ENCODE measurements at regions not wholly inside any gene's neighbourhood (a gene's known extent, or its start where the extent isn't known, plus 50 kb on each side); places are given as distances from the start of the nearest gene placed in this dataset.

DNA sequence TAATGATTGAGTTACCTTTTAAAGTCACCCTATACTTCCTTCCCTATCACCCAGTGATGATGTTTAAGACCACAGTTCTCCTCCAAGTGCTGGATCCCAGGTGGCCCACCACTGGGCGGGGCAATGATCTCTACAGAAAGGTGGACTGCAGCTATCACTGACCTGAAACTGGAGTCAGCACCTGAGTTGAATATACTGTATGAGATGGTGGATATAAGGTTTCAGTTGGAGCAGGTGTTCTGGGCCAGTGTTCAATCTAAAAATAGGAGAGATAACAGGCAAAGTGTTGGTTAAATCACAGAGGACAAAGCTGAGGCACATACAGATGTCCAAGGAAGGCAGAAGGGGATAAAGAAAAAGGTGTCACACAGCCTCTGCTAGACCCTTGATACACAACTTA lies 96.6 kb downstream of the SIPA1L2 start:
- no peak for DNase-seq
- H3K36me3 ChIP-seq, result peaks cover 0 to 20% (median 0%) of the 10 kb centered on the region in 3 donors
- no peaks in the 10 kb centered on the region for H3K27me3 ChIP-seq
- H3K27ac ChIP-seq, result no peak overlapping the region
- TF ChIP-seq POLR2A (IDR thresholded peaks at IDR 0.05), result no peak
- TF ChIP-seq, protein P1, sequence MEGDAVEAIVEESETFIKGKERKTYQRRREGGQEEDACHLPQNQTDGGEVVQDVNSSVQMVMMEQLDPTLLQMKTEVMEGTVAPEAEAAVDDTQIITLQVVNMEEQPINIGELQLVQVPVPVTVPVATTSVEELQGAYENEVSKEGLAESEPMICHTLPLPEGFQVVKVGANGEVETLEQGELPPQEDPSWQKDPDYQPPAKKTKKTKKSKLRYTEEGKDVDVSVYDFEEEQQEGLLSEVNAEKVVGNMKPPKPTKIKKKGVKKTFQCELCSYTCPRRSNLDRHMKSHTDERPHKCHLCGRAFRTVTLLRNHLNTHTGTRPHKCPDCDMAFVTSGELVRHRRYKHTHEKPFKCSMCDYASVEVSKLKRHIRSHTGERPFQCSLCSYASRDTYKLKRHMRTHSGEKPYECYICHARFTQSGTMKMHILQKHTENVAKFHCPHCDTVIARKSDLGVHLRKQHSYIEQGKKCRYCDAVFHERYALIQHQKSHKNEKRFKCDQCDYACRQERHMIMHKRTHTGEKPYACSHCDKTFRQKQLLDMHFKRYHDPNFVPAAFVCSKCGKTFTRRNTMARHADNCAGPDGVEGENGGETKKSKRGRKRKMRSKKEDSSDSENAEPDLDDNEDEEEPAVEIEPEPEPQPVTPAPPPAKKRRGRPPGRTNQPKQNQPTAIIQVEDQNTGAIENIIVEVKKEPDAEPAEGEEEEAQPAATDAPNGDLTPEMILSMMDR (IDR thresholded peaks at IDR 0.05), result no peak
- WGBS, 2 donors, result 100% methylated on average over 1 of the region's 1 CpG
- intact Hi-C loops (cut with DNase I), result no loop called here
- H3K4me1 ChIP-seq, result peaks cover 1 to 43% (median 2%) of the 10 kb centered on the region in 3 donors
- no peaks in the 10 kb centered on the region for H3K9me3 ChIP-seq
- H3K4me3 ChIP-seq, result no peak overlapping the region

DNA sequence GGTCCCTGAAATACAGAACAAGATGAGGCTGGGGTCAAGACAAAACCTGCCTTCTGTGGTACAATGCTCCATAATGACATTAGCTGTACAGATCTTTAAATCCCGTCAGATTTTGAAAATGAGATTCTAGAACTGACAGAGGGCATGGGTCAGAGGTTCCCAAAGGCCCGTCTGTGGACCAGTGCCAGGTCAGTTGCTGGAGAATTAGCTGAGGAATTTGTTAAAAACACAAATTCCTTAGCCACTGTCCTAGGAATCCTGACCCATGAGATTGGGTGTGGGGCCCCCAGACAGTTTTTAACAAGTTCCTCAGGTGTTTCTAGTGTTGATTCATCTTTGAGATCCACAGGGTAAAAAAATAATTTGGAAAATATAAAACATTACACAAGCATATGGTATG lies 97.0 kb downstream of the SIPA1L2 start:
- 83 to 86% methylated on average over 2 of the region's 2 CpGs for WGBS, 2 donors

GRCh38 chr1:232531291-232531690 lies 98.6 kb downstream of the SIPA1L2 start:
- no peak overlapping the region for H3K27ac ChIP-seq
- TF ChIP-seq, protein P1 (IDR thresholded peaks at IDR 0.05), result no peak
- no peak for TF ChIP-seq POLR2A (IDR thresholded peaks at IDR 0.05)
- H3K27me3 ChIP-seq, result no peaks in the 10 kb centered on the region
- DNase-seq, result no peak
- H3K36me3 ChIP-seq, result peaks cover 0 to 20% (median 0%) of the 10 kb centered on the region in 3 donors
- no peak overlapping the region for H3K4me3 ChIP-seq
- peaks cover 0 to 52% (median 6%) of the 10 kb centered on the region in 3 donors for H3K4me1 ChIP-seq
- intact Hi-C loops (cut with DNase I), result no loop called here
- 87 to 94% methylated on average over 3 of the region's 3 CpGs for WGBS, 2 donors
- no peaks in the 10 kb centered on the region for H3K9me3 ChIP-seq

More for the DNA sequence above, 97.0 kb downstream of the SIPA1L2 start:
- intact Hi-C loops (cut with DNase I), result no loop called here
- H3K27ac ChIP-seq, result no peak overlapping the region
- peaks cover 0 to 42% (median 2%) of the 10 kb centered on the region in 3 donors for H3K4me1 ChIP-seq
- no peaks in the 10 kb centered on the region for H3K27me3 ChIP-seq
- TF ChIP-seq POLR2A (IDR thresholded peaks at IDR 0.05), result no peak
- TF ChIP-seq, protein P1 (IDR thresholded peaks at IDR 0.05), result no peak
- H3K9me3 ChIP-seq, result no peaks in the 10 kb centered on the region
- peaks cover 0 to 20% (median 0%) of the 10 kb centered on the region in 3 donors for H3K36me3 ChIP-seq
- no peak overlapping the region for H3K4me3 ChIP-seq
- DNase-seq, result no peak

DNA sequence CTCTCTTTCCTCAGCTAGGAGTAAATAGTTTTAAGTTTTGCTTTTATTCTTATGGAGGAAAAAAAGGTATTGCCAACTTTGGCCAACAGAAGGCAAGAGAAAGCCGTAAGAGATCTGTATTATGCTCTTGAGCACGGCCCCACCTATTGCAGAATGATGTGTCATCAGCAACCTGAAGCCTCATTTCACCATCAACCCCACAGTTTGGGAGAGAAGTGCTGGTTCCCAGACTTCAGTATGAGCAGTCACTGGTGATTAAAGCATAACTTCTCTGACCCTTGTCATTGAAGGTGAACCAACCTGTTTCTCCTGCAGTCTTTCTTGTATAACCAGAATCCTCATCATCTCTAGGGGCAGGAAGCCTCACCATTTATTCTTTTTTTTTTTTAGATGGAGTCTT lies 100.2 kb downstream of the SIPA1L2 start:
- Histone ChIP-seq H3K9me3 (no peaks in the 10 kb centered on the region), H3K27ac (peak overlapping the region in 3 of 4 donors; percentile 68 to 77 (median 73)), H3K36me3 (peaks cover 0 to 20% (median 0%) of the 10 kb centered on the region in 3 donors), H3K27me3 (no peaks in the 10 kb centered on the region), H3K4me1 (peaks cover 0 to 68% (median 9%) of the 10 kb centered on the region in 3 donors), H3K4me3 (no peak overlapping the region)
- no peak for DNase-seq
- no peak for TF ChIP-seq POLR2A (IDR thresholded peaks at IDR 0.05)
- TF ChIP-seq, protein P1 (IDR thresholded peaks at IDR 0.05), result peak in 1 of 6 experiments; percentile 30
- intact Hi-C loops (cut with DNase I), result no loop called here
- WGBS, 2 donors, result 24 to 53% methylated on average over 2 of the region's 2 CpGs

DNA sequence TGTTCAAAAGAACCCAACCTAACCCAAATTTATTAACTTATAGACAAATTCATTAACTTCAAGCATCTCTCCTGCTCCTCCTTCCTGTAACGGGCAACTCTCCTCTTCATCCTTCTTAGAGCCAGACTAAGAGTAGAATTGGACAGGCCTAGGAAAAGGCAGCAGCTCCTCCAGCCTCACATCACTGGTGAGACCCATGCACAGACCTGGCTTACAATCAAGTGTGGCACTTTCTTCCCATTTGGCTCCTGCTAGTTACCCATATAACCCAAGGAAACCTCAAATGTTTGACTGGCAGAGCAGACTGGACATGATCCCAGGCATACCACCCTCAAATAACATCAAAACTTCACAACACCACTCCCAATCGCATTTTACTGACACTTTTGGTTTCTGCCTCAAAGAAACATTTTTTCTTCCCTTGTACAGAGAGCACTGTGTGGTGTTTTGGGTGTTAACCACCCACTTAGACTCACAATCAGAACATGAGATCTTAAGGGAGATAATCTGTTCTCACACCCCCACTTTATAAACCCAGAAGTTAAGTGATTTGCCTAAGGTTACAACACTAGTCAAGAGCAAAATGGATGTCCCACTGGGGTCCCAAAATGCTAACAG lies 101.4 kb downstream of the SIPA1L2 start:
- TF ChIP-seq POLR2A (IDR thresholded peaks at IDR 0.05), result no peak
- TF ChIP-seq, protein P1 (IDR thresholded peaks at IDR 0.05), result no peak
- H3K27ac ChIP-seq, result peak overlapping the region in 3 of 4 donors; percentile 68 to 77 (median 73)
- H3K9me3 ChIP-seq, result no peaks in the 10 kb centered on the region
- peaks cover 4 to 76% (median 9%) of the 10 kb centered on the region in 3 donors for H3K4me1 ChIP-seq
- no peak for DNase-seq
- peaks cover 0 to 20% (median 0%) of the 10 kb centered on the region in 3 donors for H3K36me3 ChIP-seq
- no peak overlapping the region for H3K4me3 ChIP-seq
- intact Hi-C loops (cut with DNase I), result no loop called here
- no peaks in the 10 kb centered on the region for H3K27me3 ChIP-seq
- WGBS, 2 donors, result 89 to 95% methylated on average over 2 of the region's 2 CpGs
